SKM-1 (cell line): ENCODE measurements at regions not wholly inside any gene's neighbourhood (a gene's known extent, or its start where the extent isn't known, plus 50 kb on each side); places are given as distances from the start of the nearest gene placed in this dataset.

ENCODE experiments used
- DNase-seq: peaks from one replicate; lab custom pipeline; 2025; ENCODE audit not compliant: unreplicated experiment; lab: John Stamatoyannopoulos, UW

- DNase-seq, result no peak
Measured at GRCh38 chr10:10618139-10618538, 399.5 kb upstream of the CELF2 start.

GRCh38 chr10:10623958-10624566 lies 393.6 kb upstream of the CELF2 start:
- DNase-seq, result no peak

GRCh38 chr10:10624567-10624962 lies 393.1 kb upstream of the CELF2 start:
- DNase-seq, result no peak

GRCh38 chr10:10625491-10625890 lies 392.2 kb upstream of the CELF2 start:
- no peak for DNase-seq

GRCh38 chr10:10626734-10627133 lies 390.9 kb upstream of the CELF2 start:
- no peak for DNase-seq

- DNase-seq, result no peak
Measured at GRCh38 chr10:10627414-10627813, 390.3 kb upstream of the CELF2 start.

GRCh38 chr10:10629512-10629911 lies 388.2 kb upstream of the CELF2 start:
- no peak for DNase-seq

- no peak for DNase-seq
Measured at GRCh38 chr10:10630281-10630680, 387.4 kb upstream of the CELF2 start.

- no peak for DNase-seq
Measured at GRCh38 chr10:10630782-10631181, 386.9 kb upstream of the CELF2 start.

- no peak for DNase-seq
Measured at GRCh38 chr10:10642189-10642588, 375.5 kb upstream of the CELF2 start.

- no peak for DNase-seq
Measured at GRCh38 chr10:10642751-10643150, 374.9 kb upstream of the CELF2 start.

- DNase-seq, result no peak
Measured at GRCh38 chr10:10644008-10644646, 373.5 kb upstream of the CELF2 start.

- DNase-seq, result no peak
Measured at GRCh38 chr10:10644676-10645385, 372.8 kb upstream of the CELF2 start.

- DNase-seq, result no peak
Measured at GRCh38 chr10:10647331-10647730, 370.3 kb upstream of the CELF2 start.

- no peak for DNase-seq
Measured at GRCh38 chr10:10657139-10657760, 360.4 kb upstream of the CELF2 start.

GRCh38 chr10:10658172-10658785 lies 359.4 kb upstream of the CELF2 start:
- no peak for DNase-seq

- no peak for DNase-seq
Measured at GRCh38 chr10:10660054-10660453, 357.6 kb upstream of the CELF2 start.

- no peak for DNase-seq
Measured at GRCh38 chr10:10661176-10661575, 356.5 kb upstream of the CELF2 start.

GRCh38 chr10:10662716-10663408 lies 354.8 kb upstream of the CELF2 start:
- DNase-seq, result no peak

GRCh38 chr10:10663622-10664021 lies 354.1 kb upstream of the CELF2 start:
- DNase-seq, result no peak

GRCh38 chr10:10665750-10666149 lies 351.9 kb upstream of the CELF2 start:
- no peak for DNase-seq
